IMR-90 (cell line): ENCODE measurements at regions not wholly inside any gene's neighbourhood (a gene's known extent, or its start where the extent isn't known, plus 50 kb on each side); places are given as distances from the start of the nearest gene placed in this dataset.

Source experiments
- ATAC-seq: fragments of 200-7000 bp; cut with Tn5 transposase; 2 replicates; pipeline ENCODE4 v1.9.1; 2020; ENCODE audit warnings: low read depth, mild to moderate bottlenecking, moderate library complexity
- BruUV-seq: library from RNA; stranded (reverse); fragments of 400-500 nt; replicated peaks from 2 replicates; lab custom pipeline; 2021; lab: Mats Ljungman, UMichigan
- CTCF ChIA-PET: fragments of 300-600 bp; formaldehyde crosslinking; extraction: SDS; loops from one replicate; lab custom pipeline; 2021; ENCODE audit warnings: antibody characterized with exemption; lab: Yijun Ruan, JAX
- POLR2A ChIA-PET: fragments of 300-600 bp; sonication (Branson Sonifier 250); formaldehyde crosslinking; loops from one replicate; lab custom pipeline; 2022; ENCODE audit warnings: antibody characterized with exemption; ENCODE audit not compliant: unreplicated experiment; lab: Charles Lee
- DNase-seq: peaks from one replicate; pipeline ENCODE4 v3.0.0; 2013
- H2AFZ ChIP-seq: replicated peaks from 2 replicates; pipeline ENCODE3; 2013; ENCODE audit warnings: low read length, mild to moderate bottlenecking; ENCODE audit not compliant: poor library complexity
- H2AK5ac ChIP-seq: 2 replicates; pipeline ENCODE4 v1.6.1; 2013; ENCODE audit warnings: low read depth, low read length, inconsistent platforms
- H2AK9ac ChIP-seq: replicated peaks from 2 replicates; pipeline ENCODE3; 2013; ENCODE audit warnings: mild to moderate bottlenecking, low read depth, low read length, moderate library complexity; ENCODE audit not compliant: poor library complexity
- H2BK120ac ChIP-seq: 2 replicates; pipeline ENCODE4 v1.6.1; 2013; ENCODE audit warnings: low read depth, low read length, inconsistent platforms
- H2BK15ac ChIP-seq: 3 replicates; pipeline ENCODE4 v1.6.1; 2013; ENCODE audit warnings: low read depth, low read length, inconsistent platforms
- H2BK20ac ChIP-seq: 2 replicates; pipeline ENCODE4 v1.6.1; 2013; ENCODE audit warnings: low read depth, mild to moderate bottlenecking, inconsistent platforms, low read length, moderate library complexity
- H2BK5ac ChIP-seq: 2 replicates; pipeline ENCODE4 v1.6.1; 2013; ENCODE audit warnings: mild to moderate bottlenecking, low read depth, low read length, inconsistent platforms; ENCODE audit not compliant: poor library complexity, severe bottlenecking
- H3K14ac ChIP-seq: replicated peaks from 2 replicates; pipeline ENCODE4 v1.6.1; 2013; ENCODE audit warnings: low read depth, low read length, inconsistent platforms
- H3K18ac ChIP-seq: 2 replicates; pipeline ENCODE4 v1.6.1; 2013; ENCODE audit warnings: low read depth, low read length, control low read depth
- H3K23ac ChIP-seq: 2 replicates; pipeline ENCODE4 v1.6.1; 2013; ENCODE audit warnings: low read depth, low read length, inconsistent platforms
- H3K27ac ChIP-seq: 2 replicates; pipeline ENCODE4 v1.5.1; 2013; ENCODE audit warnings: mild to moderate bottlenecking, control low read depth, low read length; ENCODE audit not compliant: insufficient read depth
- H3K27me3 ChIP-seq: 2 replicates; pipeline ENCODE4 v1.6.1; 2013; ENCODE audit warnings: low read length; ENCODE audit not compliant: control insufficient read depth, insufficient read depth
- H3K36me3 ChIP-seq: 2 replicates; pipeline ENCODE4 v1.6.1; 2013; ENCODE audit warnings: low read length, mixed read lengths; ENCODE audit not compliant: control insufficient read depth, insufficient read depth
- H3K4ac ChIP-seq: 2 replicates; pipeline ENCODE4 v1.6.1; 2013; ENCODE audit warnings: low read depth, low read length, inconsistent platforms
- H3K4me1 ChIP-seq: 2 replicates; pipeline ENCODE4 v1.6.1; 2013; ENCODE audit warnings: low read length, mixed read lengths; ENCODE audit not compliant: control insufficient read depth, insufficient read depth
- H3K4me2 ChIP-seq: 2 replicates; pipeline ENCODE4 v1.6.1; 2013; ENCODE audit warnings: low read depth, mild to moderate bottlenecking, control low read depth, low read length, moderate library complexity
- H3K4me3 ChIP-seq: 2 replicates; pipeline ENCODE4 v1.5.1; 2013; ENCODE audit warnings: low read depth, mild to moderate bottlenecking, control low read depth, low read length, moderate library complexity; ENCODE audit not compliant: insufficient read depth
- H3K56ac ChIP-seq: 2 replicates; pipeline ENCODE4 v1.6.1; 2013; ENCODE audit warnings: low read length, inconsistent platforms; ENCODE audit not compliant: insufficient read depth; ENCODE audit errors: extremely low read depth
- H3K79me1 ChIP-seq, 2 experiments: 2 replicates each; pipeline ENCODE4 v1.6.1; 2013; ENCODE audit warnings: low read length in 2 of 2, inconsistent platforms in 1 of 2, low read depth in 1 of 2
- H3K9ac ChIP-seq: 2 replicates; pipeline ENCODE4 v1.6.1; 2013; ENCODE audit warnings: low read depth, low read length, control low read depth
- H3K9me1 ChIP-seq: 2 replicates; pipeline ENCODE4 v1.6.1; 2013; ENCODE audit warnings: low read length, inconsistent platforms; ENCODE audit not compliant: insufficient read depth
- H3K9me3 ChIP-seq: 2 replicates; pipeline ENCODE4 v1.6.1; 2013; ENCODE audit warnings: low read length; ENCODE audit not compliant: control insufficient read depth, insufficient read depth
- H4K20me1 ChIP-seq: 2 replicates; pipeline ENCODE4 v1.6.1; 2013; ENCODE audit warnings: low read length, inconsistent platforms; ENCODE audit not compliant: insufficient read depth
- H4K5ac ChIP-seq: 2 replicates; pipeline ENCODE4 v1.6.1; 2013; ENCODE audit warnings: mild to moderate bottlenecking, low read depth, low read length, control low read depth
- H4K8ac ChIP-seq, 2 experiments: 2 replicates each; pipeline ENCODE4 v1.6.1; 2013; ENCODE audit warnings: low read depth in 2 of 2, low read length in 2 of 2, control low read depth in 1 of 2, inconsistent platforms in 1 of 2
- H4K91ac ChIP-seq: 2 replicates; pipeline ENCODE4 v1.6.1; 2013; ENCODE audit warnings: low read depth, low read length, inconsistent platforms; ENCODE audit not compliant: insufficient read depth
- ELK1 ChIP-seq: fragments of 150-350 bp; IDR thresholded peaks from 2 replicates; pipeline ENCODE4 v1.6.1; 2016; ENCODE audit warnings: low read depth, mild to moderate bottlenecking, low read length, moderate library complexity, borderline replicate concordance
- MXI1 ChIP-seq: IDR thresholded peaks from 2 replicates; pipeline ENCODE4 v1.6.1; 2012; ENCODE audit warnings: low read depth, mild to moderate bottlenecking, low read length, moderate library complexity, borderline replicate concordance
- USF2 ChIP-seq: fragments of 150-350 bp; IDR thresholded peaks from 2 replicates; pipeline ENCODE4 v1.6.1; 2017; ENCODE audit warnings: mild to moderate bottlenecking, antibody characterized with exemption, low read length, low read depth
- dilution Hi-C: fragments of 300-500 bp; cut with HindIII; formaldehyde crosslinking; loops from one replicate; pipeline ENCODE4 v1.14.3; 2018; ENCODE audit warnings: low sequenced_read_pairs; ENCODE audit not compliant: unreplicated experiment
- in situ Hi-C: fragments of 300-500 bp; cut with MboI; formaldehyde crosslinking; loops from 3 replicates; pipeline ENCODE4 v1.14.3; 2019; ENCODE audit warnings: low sequenced_read_pairs, inconsistent platforms, mixed read lengths
- intact Hi-C: fragments of 100-400 bp; cut with micrococcal nuclease; formaldehyde crosslinking; loops from 2 replicates; pipeline ENCODE4 v1.10.0; 2022

GRCh38 chr11:26127336-26127735 lies 204.6 kb upstream of the ANO3 start:
- Histone ChIP-seq H3K79me1 (no peaks in the 10 kb centered on the region), H3K4ac (no peak overlapping the region), H4K8ac (no peak overlapping the region)

More at GRCh38 chr11:26127336-26127735, 204.6 kb upstream of the ANO3 start:
- DNase-seq (no peak), ATAC-seq (peak; percentile 35)
- Histone ChIP-seq H3K4me3 (no peak overlapping the region), H2AK9ac (no peak overlapping the region), H3K9ac (no peak overlapping the region), H2BK5ac (no peak overlapping the region), H4K5ac (no peak overlapping the region), H3K27ac (no peak overlapping the region), H2AK5ac (no peak overlapping the region), H4K20me1 (no peaks in the 10 kb centered on the region), H4K91ac (no peak overlapping the region), H3K9me1 (no peaks in the 10 kb centered on the region), H2BK20ac (no peak overlapping the region), H3K18ac (no peak overlapping the region), H3K4me2 (no peak overlapping the region), H3K36me3 (no peaks in the 10 kb centered on the region), H3K14ac (no peak overlapping the region), H3K9me3 (no peaks in the 10 kb centered on the region), H3K23ac (no peak overlapping the region), H3K27me3 (no peaks in the 10 kb centered on the region), H3K4me1 (no peaks in the 10 kb centered on the region), H2AFZ (no peak overlapping the region), H2BK15ac (no peak overlapping the region), H3K56ac (no peak overlapping the region), H2BK120ac (no peak overlapping the region)
- no peak for TF ChIP-seq MXI1
- no peak for TF ChIP-seq USF2
- no peak for TF ChIP-seq ELK1
- intact Hi-C loops (no loop called here), in situ Hi-C loops (no loop called here), dilution Hi-C loops (no loop called here)
- POLR2A ChIA-PET, result no interaction called here
- BruUV-seq, result no TSS peak
- CTCF ChIA-PET, result no interaction called here
